22Rv1 (cell line): ENCODE measurements at regions not wholly inside any gene's neighbourhood (a gene's known extent, or its start where the extent isn't known, plus 50 kb on each side); places are given as distances from the start of the nearest gene placed in this dataset.

Experiments
- H3K27ac ChIP-seq: fragments of 450-650 bp; 2 replicates; pipeline ENCODE4 v1.5.1; 2017
- ZFX ChIP-seq: fragments of 450-650 bp; IDR thresholded peaks from 2 replicates; pipeline ENCODE4 v1.6.1; 2017; ENCODE audit warnings: antibody characterized with exemption, borderline replicate concordance
- TF ChIP-seq, protein P1 (sequence below): fragments of 450-650 bp; IDR thresholded peaks from 2 replicates; pipeline ENCODE4 v1.5.1; 2017; ENCODE audit warnings: mild to moderate bottlenecking

DNA sequence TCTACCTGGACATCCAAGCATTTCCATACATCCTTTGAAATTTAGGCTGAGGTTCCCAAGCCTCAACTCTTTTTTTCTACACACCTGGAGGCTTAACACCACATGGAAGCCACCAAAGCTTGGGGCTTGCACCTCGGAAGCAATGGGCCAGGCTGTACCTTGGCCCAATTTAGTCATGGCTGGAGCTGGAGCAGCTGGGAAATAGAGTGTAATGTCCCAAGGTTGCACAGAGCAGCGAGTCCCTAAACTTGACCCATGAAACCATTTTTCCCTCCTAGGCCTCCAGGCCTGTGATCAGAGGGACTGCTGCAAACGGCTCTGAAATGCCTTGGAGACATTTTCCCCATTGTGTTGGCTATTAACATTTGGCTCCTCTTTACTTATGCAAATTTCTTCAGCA lies 1574.3 kb upstream of the ZEB2 start:
- TF ChIP-seq, protein P1, sequence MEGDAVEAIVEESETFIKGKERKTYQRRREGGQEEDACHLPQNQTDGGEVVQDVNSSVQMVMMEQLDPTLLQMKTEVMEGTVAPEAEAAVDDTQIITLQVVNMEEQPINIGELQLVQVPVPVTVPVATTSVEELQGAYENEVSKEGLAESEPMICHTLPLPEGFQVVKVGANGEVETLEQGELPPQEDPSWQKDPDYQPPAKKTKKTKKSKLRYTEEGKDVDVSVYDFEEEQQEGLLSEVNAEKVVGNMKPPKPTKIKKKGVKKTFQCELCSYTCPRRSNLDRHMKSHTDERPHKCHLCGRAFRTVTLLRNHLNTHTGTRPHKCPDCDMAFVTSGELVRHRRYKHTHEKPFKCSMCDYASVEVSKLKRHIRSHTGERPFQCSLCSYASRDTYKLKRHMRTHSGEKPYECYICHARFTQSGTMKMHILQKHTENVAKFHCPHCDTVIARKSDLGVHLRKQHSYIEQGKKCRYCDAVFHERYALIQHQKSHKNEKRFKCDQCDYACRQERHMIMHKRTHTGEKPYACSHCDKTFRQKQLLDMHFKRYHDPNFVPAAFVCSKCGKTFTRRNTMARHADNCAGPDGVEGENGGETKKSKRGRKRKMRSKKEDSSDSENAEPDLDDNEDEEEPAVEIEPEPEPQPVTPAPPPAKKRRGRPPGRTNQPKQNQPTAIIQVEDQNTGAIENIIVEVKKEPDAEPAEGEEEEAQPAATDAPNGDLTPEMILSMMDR: no peak
- no peak for TF ChIP-seq ZFX
- H3K27ac ChIP-seq: no peak overlapping the region

DNA sequence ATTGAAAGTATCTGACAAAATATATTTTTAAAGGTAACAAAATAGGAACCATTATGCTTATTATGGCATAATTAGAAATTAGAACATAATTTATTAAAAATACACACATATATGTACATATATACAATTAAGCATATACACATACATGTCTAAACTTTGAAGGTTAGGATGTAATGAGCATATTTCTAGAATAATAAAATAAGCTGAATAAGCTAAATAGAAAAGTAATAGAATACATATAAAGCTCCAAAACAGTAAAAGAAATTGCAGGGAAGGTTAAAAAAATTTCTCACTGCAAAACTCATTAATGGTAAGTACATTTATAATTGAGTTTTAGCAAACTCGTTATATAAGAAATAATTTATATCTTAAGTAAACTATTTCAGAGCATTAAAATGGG lies 1561.5 kb upstream of the ZEB2 start:
- H3K27ac ChIP-seq: no peak overlapping the region
- TF ChIP-seq, protein P1: no peak
- no peak for TF ChIP-seq ZFX

GRCh38 chr2:146080925-146081324 lies 1561.0 kb upstream of the ZEB2 start:
- no peak for TF ChIP-seq ZFX
- TF ChIP-seq, protein P1: no peak
- H3K27ac ChIP-seq: no peak overlapping the region

- H3K27ac ChIP-seq: no peak overlapping the region
- TF ChIP-seq, protein P1: no peak
- no peak for TF ChIP-seq ZFX
Observed at GRCh38 chr2:146079216-146079615, 1559.3 kb upstream of the ZEB2 start.

GRCh38 chr2:146077156-146077555 lies 1557.2 kb upstream of the ZEB2 start:
- TF ChIP-seq, protein P1: no peak
- no peak for TF ChIP-seq ZFX
- no peak overlapping the region for H3K27ac ChIP-seq

DNA sequence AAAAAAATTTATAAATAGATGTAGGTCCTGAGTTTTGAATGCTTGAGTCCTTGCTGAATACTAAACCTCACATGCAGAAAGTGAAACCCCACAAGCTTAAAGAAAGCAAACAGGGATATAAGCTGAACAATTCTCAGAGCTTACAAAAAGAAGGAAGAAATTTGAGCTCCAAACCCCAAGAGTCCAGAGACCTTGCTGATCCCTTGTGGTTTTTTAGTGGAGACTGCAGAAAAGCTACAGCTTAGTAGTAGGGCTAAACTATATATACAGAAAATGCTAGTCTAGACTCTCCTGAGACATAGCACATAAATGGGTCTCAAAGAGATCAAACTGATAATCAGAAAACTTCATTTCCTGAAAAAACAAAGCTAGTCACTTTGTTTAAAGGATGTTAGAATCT lies 1548.1 kb upstream of the ZEB2 start:
- TF ChIP-seq, protein P1: no peak
- TF ChIP-seq ZFX: no peak
- no peak overlapping the region for H3K27ac ChIP-seq

DNA sequence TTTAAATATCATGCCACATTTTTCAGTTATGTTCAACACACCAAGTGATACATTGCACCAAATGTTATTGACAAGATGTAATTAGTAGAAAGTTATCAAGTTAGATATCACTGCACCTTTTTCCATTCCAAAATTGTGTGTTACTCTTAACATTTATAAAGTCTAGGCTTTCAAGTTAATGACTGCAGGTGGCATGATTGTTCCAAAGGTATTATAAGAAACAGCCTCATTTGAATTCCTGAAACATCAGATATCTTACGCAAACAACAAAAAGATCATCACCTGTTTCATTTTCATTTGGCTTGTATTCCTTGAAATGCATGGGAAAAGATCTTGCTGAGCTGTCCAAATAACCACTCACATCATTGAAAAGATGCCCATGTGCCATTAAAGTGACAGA lies 1528.2 kb upstream of the ZEB2 start:
- TF ChIP-seq, protein P1: no peak
- TF ChIP-seq ZFX: no peak
- no peak overlapping the region for H3K27ac ChIP-seq
